Ovary (tissue), 3 donors: ENCODE measurements at regions not wholly inside any gene's neighbourhood (a gene's known extent, or its start where the extent isn't known, plus 50 kb on each side); places are given as distances from the start of the nearest gene placed in this dataset.
"Not testable (repeated sequence)": the region's sequence is repeated elsewhere in the genome, so short reads cannot be mapped to it uniquely, and the experiment has no call there.

Source experiments
- POLR2A ChIP-seq: fragments of 450-650 bp; IDR thresholded peaks from one replicate; pipeline ENCODE4 v1.6.1; 2017; ENCODE audit warnings: antibody characterized with exemption, mild to moderate bottlenecking, moderate library complexity
- TF ChIP-seq, protein P1 (sequence below), 3 donors: fragments of 450-650 bp in 2 of 3; fragments of 200-600 bp in 1 of 3; IDR thresholded peaks; one replicate each; pipeline versions ENCODE4 v1.5.1 to v1.8.0; 2016 to 2022; ENCODE audit warnings: antibody characterized with exemption in 3 of 3, mild to moderate bottlenecking in 1 of 3
- donor health status: DM: no; HTN: no; CAD: no.

DNA sequence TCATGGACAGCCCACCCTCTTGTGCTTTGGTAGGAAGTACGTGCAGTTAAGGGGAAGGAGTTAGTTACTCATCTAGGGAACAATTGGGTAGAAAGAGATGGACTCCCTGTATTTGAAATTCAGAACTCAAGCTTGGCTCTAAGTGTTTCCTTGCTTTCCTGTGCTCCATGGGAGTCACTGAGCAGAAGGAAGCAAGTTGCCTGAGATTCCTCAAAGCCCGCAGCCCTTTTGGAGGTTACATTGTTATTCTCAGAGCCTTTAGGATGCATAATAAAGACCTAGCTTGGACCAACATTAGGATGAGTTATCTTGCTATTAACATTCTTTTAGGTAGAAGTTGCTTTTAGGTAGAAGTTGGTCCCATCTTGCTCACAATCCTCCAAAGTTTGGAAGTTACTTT lies 206.4 kb downstream of the ADRA2C start:
- TF ChIP-seq, protein P1, sequence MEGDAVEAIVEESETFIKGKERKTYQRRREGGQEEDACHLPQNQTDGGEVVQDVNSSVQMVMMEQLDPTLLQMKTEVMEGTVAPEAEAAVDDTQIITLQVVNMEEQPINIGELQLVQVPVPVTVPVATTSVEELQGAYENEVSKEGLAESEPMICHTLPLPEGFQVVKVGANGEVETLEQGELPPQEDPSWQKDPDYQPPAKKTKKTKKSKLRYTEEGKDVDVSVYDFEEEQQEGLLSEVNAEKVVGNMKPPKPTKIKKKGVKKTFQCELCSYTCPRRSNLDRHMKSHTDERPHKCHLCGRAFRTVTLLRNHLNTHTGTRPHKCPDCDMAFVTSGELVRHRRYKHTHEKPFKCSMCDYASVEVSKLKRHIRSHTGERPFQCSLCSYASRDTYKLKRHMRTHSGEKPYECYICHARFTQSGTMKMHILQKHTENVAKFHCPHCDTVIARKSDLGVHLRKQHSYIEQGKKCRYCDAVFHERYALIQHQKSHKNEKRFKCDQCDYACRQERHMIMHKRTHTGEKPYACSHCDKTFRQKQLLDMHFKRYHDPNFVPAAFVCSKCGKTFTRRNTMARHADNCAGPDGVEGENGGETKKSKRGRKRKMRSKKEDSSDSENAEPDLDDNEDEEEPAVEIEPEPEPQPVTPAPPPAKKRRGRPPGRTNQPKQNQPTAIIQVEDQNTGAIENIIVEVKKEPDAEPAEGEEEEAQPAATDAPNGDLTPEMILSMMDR (IDR thresholded peaks at IDR 0.05) = not testable (repeated sequence)
- TF ChIP-seq POLR2A = not testable (repeated sequence)
